GM12878 (cell line): ENCODE measurements at regions not wholly inside any gene's neighbourhood (a gene's known extent, or its start where the extent isn't known, plus 50 kb on each side); places are given as distances from the start of the nearest gene placed in this dataset.

Source experiments
- POLR2AphosphoS2 ChIP-seq: IDR thresholded peaks from 2 replicates; pipeline ENCODE4 v1.6.1; 2011; ENCODE audit warnings: low read depth, mild to moderate bottlenecking, low read length, improper control_type of control experiment, moderate library complexity
- USF2 ChIP-seq: IDR thresholded peaks from 2 replicates; pipeline ENCODE4 v1.6.1; 2011; ENCODE audit warnings: low read depth, low read length, improper control_type of control experiment, borderline replicate concordance

- TF ChIP-seq USF2 (no peak), POLR2AphosphoS2 (no peak)
These were observed 205.5 kb downstream of the SLC4A3 start for GRCh38 chr2:219832904-219833303.
